Nucleus accumbens (tissue), 56 donors: ENCODE measurements at regions not wholly inside any gene's neighbourhood (a gene's known extent, or its start where the extent isn't known, plus 50 kb on each side); places are given as distances from the start of the nearest gene placed in this dataset.

ENCODE experiments used
- DNase-seq, 56 donors: peaks; one replicate each; lab custom pipeline; 2025; lab: John Stamatoyannopoulos, UW

GRCh38 chr6:44701038-44701636 lies 313.6 kb downstream of the CDC5L start:
- no peak for DNase-seq

- no peak for DNase-seq
Observed at GRCh38 chr6:44701637-44702101, 314.2 kb downstream of the CDC5L start.

- DNase-seq: no peak
Observed at GRCh38 chr6:44702292-44702691, 314.8 kb downstream of the CDC5L start.

GRCh38 chr6:44704240-44705150 lies 317.0 kb downstream of the CDC5L start:
- no peak for DNase-seq

GRCh38 chr6:44705596-44705995 lies 318.1 kb downstream of the CDC5L start:
- DNase-seq: no peak

GRCh38 chr6:44706011-44706410 lies 318.5 kb downstream of the CDC5L start:
- DNase-seq: no peak

- no peak for DNase-seq
Observed at GRCh38 chr6:44708208-44708607, 320.7 kb downstream of the CDC5L start.

GRCh38 chr6:44712353-44713111 lies 325.0 kb downstream of the CDC5L start:
- DNase-seq: no peak

GRCh38 chr6:44715188-44715587 lies 327.7 kb downstream of the CDC5L start:
- no peak for DNase-seq

- no peak for DNase-seq
Observed at GRCh38 chr6:44715925-44716324, 328.4 kb downstream of the CDC5L start.

- no peak for DNase-seq
Observed at GRCh38 chr6:44717431-44717830, 329.9 kb downstream of the CDC5L start.

- no peak for DNase-seq
Observed at GRCh38 chr6:44721954-44722578, 334.6 kb downstream of the CDC5L start.

- DNase-seq: no peak
Observed at GRCh38 chr6:44722736-44723135, 335.2 kb downstream of the CDC5L start.

GRCh38 chr6:44723439-44724197 lies 336.1 kb downstream of the CDC5L start:
- no peak for DNase-seq

- DNase-seq: no peak
Observed at GRCh38 chr6:44725070-44725469, 337.6 kb downstream of the CDC5L start.

GRCh38 chr6:44727651-44728630 lies 340.4 kb downstream of the CDC5L start:
- DNase-seq: no peak

- DNase-seq: no peak
Observed at GRCh38 chr6:44730771-44731391, 343.4 kb downstream of the CDC5L start.

GRCh38 chr6:44731485-44732095 lies 344.1 kb downstream of the CDC5L start:
- no peak for DNase-seq
